Nephron progenitor cell (in vitro differentiated cells): ENCODE measurements at regions not wholly inside any gene's neighbourhood (a gene's known extent, or its start where the extent isn't known, plus 50 kb on each side); places are given as distances from the start of the nearest gene placed in this dataset.

Experiments
- DNase-seq: peaks from one replicate; pipeline ENCODE4 v3.0.0; 2021
- H3K27ac Mint-ChIP-seq: 2 replicates; pipeline ENCODE4 v1.8.0; 2021; ENCODE audit warnings: mild to moderate bottlenecking, moderate library complexity, mixed read lengths
- H3K27me3 Mint-ChIP-seq: 2 replicates; pipeline ENCODE4 v1.8.0; 2021; ENCODE audit warnings: mild to moderate bottlenecking, low read depth, mixed read lengths; ENCODE audit not compliant: poor library complexity
- H3K36me3 Mint-ChIP-seq: 2 replicates; pipeline ENCODE4 v1.8.0; 2021; ENCODE audit warnings: low read depth, mixed read lengths
- H3K4me1 Mint-ChIP-seq: 2 replicates; pipeline ENCODE4 v1.8.0; 2021; ENCODE audit warnings: mixed read lengths
- H3K4me3 Mint-ChIP-seq: 2 replicates; pipeline ENCODE4 v1.8.0; 2021; ENCODE audit warnings: mild to moderate bottlenecking, moderate library complexity, mixed read lengths
- H3K9me3 Mint-ChIP-seq: 2 replicates; pipeline ENCODE4 v1.8.0; 2021; ENCODE audit warnings: mild to moderate bottlenecking, moderate library complexity, mixed read lengths
- CTCF ChIP-seq: fragments of 200-600 bp; sonication (generic); IDR thresholded peaks from 2 replicates; pipeline ENCODE4 v1.5.0; 2021; ENCODE audit warnings: antibody characterized with exemption

GRCh38 chr2:8427211-8427610, 254.6 kb upstream of the ID2 start:
- DNase-seq, result no peak
- H3K4me3 Mint-ChIP-seq, result no peak overlapping the region
- no peak overlapping the region for H3K27ac Mint-ChIP-seq
- no peaks in the 10 kb centered on the region for H3K36me3 Mint-ChIP-seq
- peaks cover 31% of the 10 kb centered on the region for H3K9me3 Mint-ChIP-seq
- no peak for TF ChIP-seq CTCF
- peaks cover 4% of the 10 kb centered on the region for H3K27me3 Mint-ChIP-seq
- peaks cover 4% of the 10 kb centered on the region for H3K4me1 Mint-ChIP-seq

GRCh38 chr2:8430628-8431027, 251.2 kb upstream of the ID2 start:
- TF ChIP-seq CTCF, result no peak
- peaks cover 4% of the 10 kb centered on the region for H3K4me1 Mint-ChIP-seq
- DNase-seq, result no peak
- H3K27me3 Mint-ChIP-seq, result peaks cover 4% of the 10 kb centered on the region
- no peak overlapping the region for H3K27ac Mint-ChIP-seq
- no peaks in the 10 kb centered on the region for H3K36me3 Mint-ChIP-seq
- H3K4me3 Mint-ChIP-seq, result no peak overlapping the region
- peaks cover 12% of the 10 kb centered on the region for H3K9me3 Mint-ChIP-seq

GRCh38 chr2:8431446-8432125, 250.3 kb upstream of the ID2 start:
- Mint-ChIP-seq H3K4me3 (no peak overlapping the region), H3K9me3 (peaks cover 10% of the 10 kb centered on the region), H3K4me1 (peaks cover 2% of the 10 kb centered on the region), H3K36me3 (no peaks in the 10 kb centered on the region), H3K27me3 (peaks cover 4% of the 10 kb centered on the region), H3K27ac (no peak overlapping the region)
- no peak for DNase-seq
- no peak for TF ChIP-seq CTCF

- Mint-ChIP-seq H3K36me3 (no peaks in the 10 kb centered on the region), H3K9me3 (peaks cover 16% of the 10 kb centered on the region), H3K27ac (no peak overlapping the region), H3K27me3 (peaks cover 4% of the 10 kb centered on the region), H3K4me1 (no peaks in the 10 kb centered on the region), H3K4me3 (no peak overlapping the region)
- DNase-seq, result no peak
- TF ChIP-seq CTCF, result no peak
These were observed 249.0 kb upstream of the ID2 start for GRCh38 chr2:8432706-8433336.

- Mint-ChIP-seq H3K36me3 (no peaks in the 10 kb centered on the region), H3K27ac (no peak overlapping the region), H3K9me3 (peaks cover 12% of the 10 kb centered on the region), H3K4me1 (no peaks in the 10 kb centered on the region), H3K27me3 (no peaks in the 10 kb centered on the region), H3K4me3 (no peak overlapping the region)
- no peak for DNase-seq
- no peak for TF ChIP-seq CTCF
These were observed 248.5 kb upstream of the ID2 start for GRCh38 chr2:8433390-8433789.

- H3K4me3 Mint-ChIP-seq, result no peak overlapping the region
- no peak for TF ChIP-seq CTCF
- H3K9me3 Mint-ChIP-seq, result peaks cover 12% of the 10 kb centered on the region
- no peak for DNase-seq
- no peak overlapping the region for H3K27ac Mint-ChIP-seq
- no peaks in the 10 kb centered on the region for H3K4me1 Mint-ChIP-seq
- H3K27me3 Mint-ChIP-seq, result no peaks in the 10 kb centered on the region
- H3K36me3 Mint-ChIP-seq, result no peaks in the 10 kb centered on the region
These were observed 246.2 kb upstream of the ID2 start for GRCh38 chr2:8435608-8436007.
